ENCODE measurements at regions not wholly inside any gene's neighbourhood (a gene's known extent, or its start where the extent isn't known, plus 50 kb on each side); places are given as distances from the start of the nearest gene placed in this dataset.
A peak's percentile ranks its signal among the peaks of the same experiment; 100 is the strongest.

- Histone ChIP-seq H2BK12ac (ENCODE audit: low read length) (no peak overlapping the region), H2AFZ (ENCODE audit: low read length) (peak overlapping the region; percentile 46), H3K23ac (ENCODE audit: low read depth, low read length, poor library complexity) (no peak overlapping the region), H3K14ac (ENCODE audit: low read length) (no peak overlapping the region), H3K9ac (ENCODE audit: low read depth, low read length, poor library complexity) (no peak overlapping the region), H3K18ac (ENCODE audit: low read length) (no peak overlapping the region), H2BK15ac (ENCODE audit: low read length) (no peak overlapping the region), H2AK5ac (ENCODE audit: low read depth, low read length) (no peak overlapping the region), H3K36me3 (replicated peaks in 1 of 2; ENCODE audit: control insufficient read depth in 2 of 2, insufficient read depth in 2 of 2, low read length in 2 of 2) (no peaks in the 10 kb centered on the region), H3K79me1 (ENCODE audit: low read depth, low read length) (no peaks in the 10 kb centered on the region), H3K4ac (ENCODE audit: low read length) (no peak overlapping the region), H4K8ac (ENCODE audit: low read depth, low read length) (no peak overlapping the region), H3K27me3 (ENCODE audit: control insufficient read depth in 3 of 3, insufficient read depth in 3 of 3, low read depth in 1 of 3, low read length in 3 of 3) (no peaks in the 10 kb centered on the region), H3K4me3 (ENCODE audit: low read length in 2 of 2) (no peak overlapping the region), H3K4me2 (ENCODE audit: insufficient read depth, low read length, poor library complexity, severe bottlenecking) (no peak overlapping the region), H3K9me3 (replicated peaks in 1 of 2; ENCODE audit: control insufficient read depth in 2 of 2, insufficient read depth in 1 of 2, low read depth in 1 of 2, low read length in 2 of 2) (no peaks in the 10 kb centered on the region), H3K4me1 (ENCODE audit: control insufficient read depth in 2 of 2, insufficient read depth in 1 of 2, low read depth in 1 of 2, low read length in 2 of 2) (peaks cover 0 to 2% of the 10 kb centered on the region in 2 donors), H2BK120ac (ENCODE audit: low read depth, low read length) (no peak overlapping the region), H3K27ac (replicated peaks; ENCODE audit: low read length) (no peak overlapping the region), H4K91ac (ENCODE audit: low read depth, low read length, poor library complexity) (no peak overlapping the region), H2BK5ac (ENCODE audit: low read length) (no peak overlapping the region)
- no CpG with 5 or more reads among the region's 8 CpGs for WGBS, 2 donors (ENCODE audit: extremely low coverage in 2 of 2, insufficient read length in 2 of 2, insufficient replicate concordance in 1 of 2)
- DNase-seq (ENCODE audit: low spot score), result no peak
Observed at GRCh38 chr10:63799521-63800300, 278.5 kb downstream of the REEP3 start.

GRCh38 chr10:63801166-63801565 lies 280.0 kb downstream of the REEP3 start:
- Histone ChIP-seq H2BK120ac (ENCODE audit: low read depth, low read length) (no peak overlapping the region), H3K27ac (replicated peaks; ENCODE audit: low read length) (no peak overlapping the region), H3K23ac (ENCODE audit: low read depth, low read length, poor library complexity) (no peak overlapping the region), H3K4me1 (ENCODE audit: control insufficient read depth in 2 of 2, insufficient read depth in 1 of 2, low read depth in 1 of 2, low read length in 2 of 2) (peaks cover 0 to 2% of the 10 kb centered on the region in 2 donors), H3K4me2 (ENCODE audit: insufficient read depth, low read length, poor library complexity, severe bottlenecking) (no peak overlapping the region), H2AFZ (ENCODE audit: low read length) (no peak overlapping the region), H2BK15ac (ENCODE audit: low read length) (no peak overlapping the region), H3K36me3 (replicated peaks in 1 of 2; ENCODE audit: control insufficient read depth in 2 of 2, insufficient read depth in 2 of 2, low read length in 2 of 2) (no peaks in the 10 kb centered on the region), H3K18ac (ENCODE audit: low read length) (no peak overlapping the region), H2BK12ac (ENCODE audit: low read length) (no peak overlapping the region), H2BK5ac (ENCODE audit: low read length) (no peak overlapping the region), H2AK5ac (ENCODE audit: low read depth, low read length) (no peak overlapping the region), H3K4ac (ENCODE audit: low read length) (no peak overlapping the region), H3K9me3 (replicated peaks in 1 of 2; ENCODE audit: control insufficient read depth in 2 of 2, insufficient read depth in 1 of 2, low read depth in 1 of 2, low read length in 2 of 2) (no peaks in the 10 kb centered on the region), H3K79me1 (ENCODE audit: low read depth, low read length) (no peaks in the 10 kb centered on the region), H4K8ac (ENCODE audit: low read depth, low read length) (no peak overlapping the region), H3K4me3 (ENCODE audit: low read length in 2 of 2) (no peak overlapping the region), H3K14ac (ENCODE audit: low read length) (no peak overlapping the region), H4K91ac (ENCODE audit: low read depth, low read length, poor library complexity) (no peak overlapping the region), H3K9ac (ENCODE audit: low read depth, low read length, poor library complexity) (no peak overlapping the region), H3K27me3 (ENCODE audit: control insufficient read depth in 3 of 3, insufficient read depth in 3 of 3, low read depth in 1 of 3, low read length in 3 of 3) (no peaks in the 10 kb centered on the region)
- DNase-seq (ENCODE audit: low spot score), result no peak
- no CpG with 5 or more reads among the region's 4 CpGs for whole genome bisulfite sequencing, 2 donors (ENCODE audit: extremely low coverage in 2 of 2, insufficient read length in 2 of 2, insufficient replicate concordance in 1 of 2)

GRCh38 chr10:63806330-63806729 lies 285.1 kb downstream of the REEP3 start:
- Histone ChIP-seq H3K9me3 (replicated peaks in 1 of 2; ENCODE audit: control insufficient read depth in 2 of 2, insufficient read depth in 1 of 2, low read depth in 1 of 2, low read length in 2 of 2) (no peaks in the 10 kb centered on the region), H4K91ac (ENCODE audit: low read depth, low read length, poor library complexity) (no peak overlapping the region), H2AK5ac (ENCODE audit: low read depth, low read length) (no peak overlapping the region), H2AFZ (ENCODE audit: low read length) (no peak overlapping the region), H3K27me3 (ENCODE audit: control insufficient read depth in 3 of 3, insufficient read depth in 3 of 3, low read depth in 1 of 3, low read length in 3 of 3) (no peaks in the 10 kb centered on the region), H3K4me2 (ENCODE audit: insufficient read depth, low read length, poor library complexity, severe bottlenecking) (no peak overlapping the region), H3K27ac (replicated peaks; ENCODE audit: low read length) (no peak overlapping the region), H3K23ac (ENCODE audit: low read depth, low read length, poor library complexity) (no peak overlapping the region), H4K8ac (ENCODE audit: low read depth, low read length) (no peak overlapping the region), H3K9ac (ENCODE audit: low read depth, low read length, poor library complexity) (no peak overlapping the region), H2BK120ac (ENCODE audit: low read depth, low read length) (no peak overlapping the region), H3K4me3 (ENCODE audit: low read length in 2 of 2) (no peak overlapping the region), H3K4me1 (ENCODE audit: control insufficient read depth in 2 of 2, insufficient read depth in 1 of 2, low read depth in 1 of 2, low read length in 2 of 2) (no peaks in the 10 kb centered on the region), H3K18ac (ENCODE audit: low read length) (no peak overlapping the region), H3K4ac (ENCODE audit: low read length) (no peak overlapping the region), H2BK15ac (ENCODE audit: low read length) (no peak overlapping the region), H3K79me1 (ENCODE audit: low read depth, low read length) (no peaks in the 10 kb centered on the region), H2BK5ac (ENCODE audit: low read length) (no peak overlapping the region), H3K14ac (ENCODE audit: low read length) (no peak overlapping the region), H2BK12ac (ENCODE audit: low read length) (no peak overlapping the region), H3K36me3 (replicated peaks in 1 of 2; ENCODE audit: control insufficient read depth in 2 of 2, insufficient read depth in 2 of 2, low read length in 2 of 2) (no peaks in the 10 kb centered on the region)
- WGBS, 2 donors (ENCODE audit: extremely low coverage in 2 of 2, insufficient read length in 2 of 2, insufficient replicate concordance in 1 of 2), result no CpG with 5 or more reads among the region's 2 CpGs
- DNase-seq (ENCODE audit: low spot score), result no peak

- Histone ChIP-seq H2AFZ (ENCODE audit: low read length) (no peak overlapping the region), H3K23ac (ENCODE audit: low read depth, low read length, poor library complexity) (no peak overlapping the region), H3K4me1 (ENCODE audit: control insufficient read depth in 2 of 2, insufficient read depth in 1 of 2, low read depth in 1 of 2, low read length in 2 of 2) (no peaks in the 10 kb centered on the region), H2BK5ac (ENCODE audit: low read length) (no peak overlapping the region), H4K8ac (ENCODE audit: low read depth, low read length) (no peak overlapping the region), H2BK15ac (ENCODE audit: low read length) (no peak overlapping the region), H2BK120ac (ENCODE audit: low read depth, low read length) (no peak overlapping the region), H3K18ac (ENCODE audit: low read length) (no peak overlapping the region), H3K9ac (ENCODE audit: low read depth, low read length, poor library complexity) (no peak overlapping the region), H3K79me1 (ENCODE audit: low read depth, low read length) (no peaks in the 10 kb centered on the region), H3K14ac (ENCODE audit: low read length) (no peak overlapping the region), H3K9me3 (replicated peaks in 1 of 2; ENCODE audit: control insufficient read depth in 2 of 2, insufficient read depth in 1 of 2, low read depth in 1 of 2, low read length in 2 of 2) (peaks cover 0 to 4% of the 10 kb centered on the region in 2 donors), H3K4me3 (ENCODE audit: low read length in 2 of 2) (no peak overlapping the region), H3K4me2 (ENCODE audit: insufficient read depth, low read length, poor library complexity, severe bottlenecking) (no peak overlapping the region), H3K4ac (ENCODE audit: low read length) (no peak overlapping the region), H3K27me3 (ENCODE audit: control insufficient read depth in 3 of 3, insufficient read depth in 3 of 3, low read depth in 1 of 3, low read length in 3 of 3) (no peaks in the 10 kb centered on the region), H2AK5ac (ENCODE audit: low read depth, low read length) (no peak overlapping the region), H2BK12ac (ENCODE audit: low read length) (no peak overlapping the region), H3K36me3 (replicated peaks in 1 of 2; ENCODE audit: control insufficient read depth in 2 of 2, insufficient read depth in 2 of 2, low read length in 2 of 2) (no peaks in the 10 kb centered on the region), H4K91ac (ENCODE audit: low read depth, low read length, poor library complexity) (no peak overlapping the region), H3K27ac (replicated peaks; ENCODE audit: low read length) (no peak overlapping the region)
- DNase-seq (ENCODE audit: low spot score), result no peak
- no CpG with 5 or more reads among the region's 2 CpGs for WGBS, 2 donors (ENCODE audit: extremely low coverage in 2 of 2, insufficient read length in 2 of 2, insufficient replicate concordance in 1 of 2)
Observed at GRCh38 chr10:63812501-63812900, 291.3 kb downstream of the REEP3 start.

Measured in neuronal stem cell (in vitro differentiated cells).